Heart left ventricle (tissue), 13 donors: ENCODE measurements at regions not wholly inside any gene's neighbourhood (a gene's known extent, or its start where the extent isn't known, plus 50 kb on each side); places are given as distances from the start of the nearest gene placed in this dataset.

Experiments
- CTCF ChIP-seq, 12 donors: fragments of 200-600 bp; sonication (generic) in 4 of 12; IDR thresholded peaks; one replicate each; pipeline versions ENCODE4 v1.5.0 to v1.8.0; 2018 to 2022; ENCODE audit warnings: antibody characterized with exemption in 12 of 12, mild to moderate bottlenecking in 5 of 12
- POLR2A ChIP-seq, 2 donors: fragments of 450-650 bp; IDR thresholded peaks; one replicate each; pipeline ENCODE4 v1.6.1; 2017; ENCODE audit warnings: antibody characterized with exemption in 2 of 2, mild to moderate bottlenecking in 2 of 2, moderate library complexity in 2 of 2
- donor health status: ischemic (EF 13 %, LVEDD 7.1; RV severe dilation, severe dysfunction).
- donor health status: DM: no; HTN: yes; CAD: no.
- donor health status: DM: no; HTN: no; CAD: no.
- donor health status: ischemic (EF 25% LVEDD 6.9; RV normal size, moderate dysfunction).
- donor health status: ischemic (EF 25% LVEDD 5.7; RV mildly dilated, moderate dysfunction).
- donor health status: ischemic (EF 35%, LVEDD 5.7; RV mildly dilated, moderate dysfunction).
- donor health status: nonischemic (EF 11% LVEDD 7.7; RV severe dilation, severe dysfunction).
- donor health status: DM: yes; HTN: yes; CAD: no.
- donor health status: PGD.
- donor health status: ischemic (EF 29% LVEDD 5.4; RV normal size, mild dysfunction).
- donor health status: nonischemic (EF 23%, LVEDD 6.1; RV moderate dilation, normal function).

DNA sequence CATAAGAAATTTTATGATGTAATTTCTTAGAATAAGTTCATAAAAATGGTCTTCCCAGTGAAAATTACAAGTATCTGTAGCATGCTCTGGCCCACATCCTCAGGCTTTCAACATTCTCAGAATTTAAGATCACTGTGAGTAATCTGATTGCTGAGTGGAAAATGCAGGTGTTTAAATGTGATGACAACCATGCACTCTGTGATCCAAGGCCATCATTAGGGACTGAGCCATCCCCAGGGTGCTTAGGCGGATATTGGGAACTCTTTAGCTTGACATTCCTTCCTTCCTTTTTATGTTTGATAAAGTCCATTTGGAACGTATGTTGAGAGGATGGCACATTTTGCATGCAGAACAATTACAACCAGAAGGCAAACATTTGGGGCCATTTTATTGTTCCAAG is 95.5 kb downstream of the ARL4C start:
- TF ChIP-seq CTCF (IDR thresholded peaks at IDR 0.05) (no peak), POLR2A (IDR thresholded peaks at IDR 0.05) (no peak)
